ENCODE measurements at regions not wholly inside any gene's neighbourhood (a gene's known extent, or its start where the extent isn't known, plus 50 kb on each side); places are given as distances from the start of the nearest gene placed in this dataset.

GRCh38 chr4:89574176-89574575 lies 262.8 kb downstream of the SNCA start:
- TF ChIP-seq CTCF (IDR thresholded peaks at IDR 0.05; ENCODE audit: extremely low read depth in 1 of 2, insufficient read depth in 1 of 2, low read depth in 1 of 2, low read length in 2 of 2) = no peak
- TF ChIP-seq POLR2A (IDR thresholded peaks at IDR 0.05; ENCODE audit: low read depth, low read length) = no peak
- TF ChIP-seq EZH2 (IDR thresholded peaks at IDR 0.05; ENCODE audit: borderline replicate concordance, low read depth, low read length, severe bottlenecking) = no peak
- TF ChIP-seq MAX (IDR thresholded peaks at IDR 0.05; ENCODE audit: insufficient read depth, insufficient read length) = no peak
- TF ChIP-seq POLR2AphosphoS5 (IDR thresholded peaks at IDR 0.05; ENCODE audit: insufficient read depth, low read depth, low read length) = no peak
- TF ChIP-seq FOS (IDR thresholded peaks at IDR 0.05; ENCODE audit: borderline replicate concordance, insufficient read depth, low read length) = no peak
- no peak for TF ChIP-seq MYC (IDR thresholded peaks at IDR 0.05; ENCODE audit: low read depth, low read length)
- TF ChIP-seq JUN (IDR thresholded peaks at IDR 0.05; ENCODE audit: borderline replicate concordance, insufficient read depth, insufficient read length, low read depth) = no peak
